GM23248 (cell line): ENCODE measurements at regions not wholly inside any gene's neighbourhood (a gene's known extent, or its start where the extent isn't known, plus 50 kb on each side); places are given as distances from the start of the nearest gene placed in this dataset.

Source experiments
- DNase-seq: peaks from one replicate; pipeline ENCODE4 v3.0.0-alpha.2; 2015
- H2AFZ ChIP-seq: fragments of 200-600 bp; sonication (generic); 2 replicates; pipeline ENCODE4 v1.6.1; 2016; ENCODE audit warnings: antibody characterized with exemption
- H3F3A ChIP-seq: fragments of 200-600 bp; sonication (generic); 2 replicates; pipeline ENCODE4 v1.6.1; 2016; ENCODE audit warnings: mild to moderate bottlenecking, antibody characterized with exemption, mixed run types; ENCODE audit not compliant: insufficient read depth
- H3K27ac ChIP-seq: fragments of 200-600 bp; sonication (generic); 2 replicates; pipeline ENCODE4 v1.5.1; 2016; ENCODE audit warnings: mild to moderate bottlenecking
- H3K27me3 ChIP-seq: fragments of 200-600 bp; sonication (generic); replicated peaks from 2 replicates; pipeline ENCODE4 v1.6.1; 2016; ENCODE audit warnings: mild to moderate bottlenecking; ENCODE audit not compliant: insufficient read depth
- H3K36me3 ChIP-seq: fragments of 200-600 bp; sonication (generic); 2 replicates; pipeline ENCODE4 v1.6.1; 2016; ENCODE audit warnings: low read depth, mild to moderate bottlenecking
- H3K4me1 ChIP-seq: fragments of 200-600 bp; sonication (generic); 2 replicates; pipeline ENCODE4 v1.6.1; 2016; ENCODE audit warnings: mild to moderate bottlenecking; ENCODE audit not compliant: insufficient read depth
- H3K4me2 ChIP-seq: fragments of 200-600 bp; sonication (generic); one replicate; pipeline ENCODE4 v1.6.1; 2016; ENCODE audit warnings: mild to moderate bottlenecking; ENCODE audit not compliant: unreplicated experiment
- H3K4me3 ChIP-seq: fragments of 200-600 bp; sonication (generic); 2 replicates; pipeline ENCODE4 v1.5.1; 2016; ENCODE audit warnings: mild to moderate bottlenecking
- H3K79me2 ChIP-seq: fragments of 200-600 bp; sonication (generic); 2 replicates; pipeline ENCODE4 v1.6.1; 2016; ENCODE audit warnings: mild to moderate bottlenecking; ENCODE audit not compliant: insufficient read depth
- H3K9ac ChIP-seq: fragments of 200-600 bp; sonication (generic); 2 replicates; pipeline ENCODE4 v1.6.1; 2016; ENCODE audit warnings: mild to moderate bottlenecking
- H3K9me2 ChIP-seq: fragments of 200-600 bp; sonication (generic); 2 replicates; pipeline ENCODE4 v1.6.1; 2016; ENCODE audit warnings: mixed run types, mild to moderate bottlenecking, moderate library complexity; ENCODE audit not compliant: insufficient read depth
- H3K9me3 ChIP-seq: fragments of 200-600 bp; sonication (generic); one replicate; pipeline ENCODE4 v1.6.1; 2017; ENCODE audit warnings: low read depth
- H4K20me1 ChIP-seq: fragments of 200-600 bp; sonication (generic); 2 replicates; pipeline ENCODE4 v1.6.0; 2016; ENCODE audit not compliant: insufficient read depth
- EZH2 ChIP-seq: fragments of 200-600 bp; sonication (generic); IDR thresholded peaks from 2 replicates; pipeline ENCODE4 v1.6.1; 2018; ENCODE audit warnings: antibody characterized with exemption, mild to moderate bottlenecking; ENCODE audit not compliant: insufficient read depth, poor library complexity, severe bottlenecking
- EZH2phosphoT487 ChIP-seq: fragments of 200-600 bp; sonication (generic); IDR thresholded peaks from 2 replicates; pipeline ENCODE4 v1.6.1; 2018; ENCODE audit warnings: antibody characterized with exemption, moderate library complexity, mild to moderate bottlenecking, low read depth; ENCODE audit not compliant: insufficient read depth
- WGBS, 2 experiments: methylation state at CpG; one replicate each; pipeline ENCODE4 v1.1.6; 2015 to 2017; ENCODE audit warnings: low lambda C conversion rate in 2 of 2, low coverage in 1 of 2; ENCODE audit errors: missing lambda C conversion rate in 2 of 2; 5-methylcytosine and 5-hydroxymethylcytosine counted together
- in situ Hi-C: fragments of 300-500 bp; cut with MboI; formaldehyde crosslinking; loops from 2 replicates; pipeline ENCODE4 v1.15.0; 2020

DNA sequence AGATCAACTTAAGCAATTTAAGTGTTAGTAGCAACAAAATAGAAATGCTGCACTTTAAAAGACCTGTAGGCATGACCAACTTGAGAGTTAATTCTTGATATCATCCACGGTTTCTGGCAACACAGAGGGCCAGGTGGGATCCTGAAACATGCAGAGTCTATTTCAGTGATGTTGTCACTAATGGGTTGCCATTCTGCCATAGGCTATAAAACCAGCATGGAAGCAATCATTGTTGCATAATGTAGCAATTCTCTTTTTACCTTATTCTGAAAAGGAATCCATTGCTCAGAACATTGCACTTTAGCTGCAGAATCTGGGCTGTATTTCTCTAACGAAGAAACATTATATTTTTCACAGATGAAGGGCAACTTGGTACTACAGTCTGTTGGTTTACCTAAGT lies 53.9 kb upstream of the CD302 start:
- TF ChIP-seq EZH2phosphoT487 = no peak
- TF ChIP-seq EZH2 = no peak
- WGBS, 2 experiments = 79 to 84% methylated on average over 2 of the region's 2 CpGs

GRCh38 chr2:159850789-159851188 lies 52.8 kb upstream of the CD302 start:
- H3K4me2 ChIP-seq = no peak overlapping the region
- no peaks in the 10 kb centered on the region for H3K4me1 ChIP-seq
- no peaks in the 10 kb centered on the region for H3K27me3 ChIP-seq
- H3K27ac ChIP-seq = no peak overlapping the region
- H4K20me1 ChIP-seq = no peaks in the 10 kb centered on the region
- H3F3A ChIP-seq = no peaks in the 10 kb centered on the region
- in situ Hi-C loops = no loop called here
- no peak for DNase-seq
- TF ChIP-seq EZH2phosphoT487 = no peak
- no peak for TF ChIP-seq EZH2
- no peaks in the 10 kb centered on the region for H3K79me2 ChIP-seq
- H3K36me3 ChIP-seq = no peaks in the 10 kb centered on the region
- no peak overlapping the region for H3K4me3 ChIP-seq
- no peak overlapping the region for H2AFZ ChIP-seq
- H3K9me2 ChIP-seq = no peaks in the 10 kb centered on the region
- no peak overlapping the region for H3K9ac ChIP-seq
- no peaks in the 10 kb centered on the region for H3K9me3 ChIP-seq

More for the DNA sequence above, 53.9 kb upstream of the CD302 start:
- no peaks in the 10 kb centered on the region for H3K27me3 ChIP-seq
- no peaks in the 10 kb centered on the region for H4K20me1 ChIP-seq
- DNase-seq = no peak
- no peaks in the 10 kb centered on the region for H3F3A ChIP-seq
- H3K9me2 ChIP-seq = no peaks in the 10 kb centered on the region
- H3K9ac ChIP-seq = no peak overlapping the region
- no peak overlapping the region for H2AFZ ChIP-seq
- no peak overlapping the region for H3K4me2 ChIP-seq
- no peak overlapping the region for H3K27ac ChIP-seq
- H3K9me3 ChIP-seq = no peaks in the 10 kb centered on the region
- no peaks in the 10 kb centered on the region for H3K36me3 ChIP-seq
- in situ Hi-C loops = no loop called here
- H3K4me1 ChIP-seq = no peaks in the 10 kb centered on the region
- H3K4me3 ChIP-seq = no peak overlapping the region
- no peaks in the 10 kb centered on the region for H3K79me2 ChIP-seq

DNA sequence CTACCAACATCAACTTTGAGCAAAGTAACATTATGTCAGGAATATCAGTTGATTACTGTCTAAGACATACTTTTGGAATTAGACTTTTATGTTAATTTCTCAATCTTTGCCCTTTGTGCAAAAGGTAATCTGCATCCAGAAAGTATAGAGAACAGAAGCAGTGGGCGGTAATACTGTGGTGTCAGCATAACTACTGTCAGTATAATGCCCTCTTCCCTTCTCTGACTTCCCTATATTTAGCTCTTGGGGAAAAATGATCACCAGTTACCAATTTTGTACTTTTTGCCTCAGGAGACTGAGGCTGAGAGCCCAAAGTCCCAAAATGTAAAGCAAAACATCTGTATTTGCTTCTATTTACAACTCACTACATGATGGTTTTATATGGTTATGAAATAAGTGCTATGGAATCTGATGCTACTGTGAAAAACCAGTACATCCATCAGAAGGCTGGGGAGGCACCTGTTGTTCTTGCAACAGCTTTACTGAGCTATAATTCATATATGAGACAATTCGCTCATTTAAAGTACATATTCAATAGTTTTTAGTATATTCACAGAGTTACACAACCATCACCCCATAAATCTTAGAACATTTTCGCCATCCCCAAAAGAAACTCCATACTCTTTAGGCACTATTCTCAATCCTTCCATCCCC lies 51.3 kb upstream of the CD302 start:
- in situ Hi-C loops = no loop called here
- no peaks in the 10 kb centered on the region for H3K9me2 ChIP-seq
- H4K20me1 ChIP-seq = no peaks in the 10 kb centered on the region
- H2AFZ ChIP-seq = no peak overlapping the region
- H3K4me1 ChIP-seq = no peaks in the 10 kb centered on the region
- no peak overlapping the region for H3K4me3 ChIP-seq
- 87 to 89% methylated on average over 3 of the region's 3 CpGs for WGBS, 2 experiments
- H3K36me3 ChIP-seq = no peaks in the 10 kb centered on the region
- no peak overlapping the region for H3K27ac ChIP-seq
- TF ChIP-seq EZH2phosphoT487 (no peak), EZH2 (no peak)
- no peak overlapping the region for H3K4me2 ChIP-seq
- H3K27me3 ChIP-seq = no peaks in the 10 kb centered on the region
- no peaks in the 10 kb centered on the region for H3K79me2 ChIP-seq
- no peaks in the 10 kb centered on the region for H3K9me3 ChIP-seq
- no peaks in the 10 kb centered on the region for H3F3A ChIP-seq
- H3K9ac ChIP-seq = no peak overlapping the region
- DNase-seq = no peak
